Neural crest cell (in vitro differentiated cells): ENCODE measurements at regions not wholly inside any gene's neighbourhood (a gene's known extent, or its start where the extent isn't known, plus 50 kb on each side); places are given as distances from the start of the nearest gene placed in this dataset.

Experiments
- DNase-seq: peaks from one replicate; pipeline ENCODE4 v3.0.0; 2021; ENCODE audit warnings: low read depth, mixed read lengths, low spot score
- H3K27ac Mint-ChIP-seq: one replicate; pipeline ENCODE4 v1.8.0; 2021; ENCODE audit warnings: mild to moderate bottlenecking, mixed read lengths; ENCODE audit not compliant: unreplicated experiment
- H3K27me3 Mint-ChIP-seq: 2 replicates; pipeline ENCODE4 v1.8.0; 2021; ENCODE audit warnings: low read depth, mild to moderate bottlenecking, mixed read lengths
- H3K36me3 Mint-ChIP-seq: 2 replicates; pipeline ENCODE4 v1.8.0; 2021; ENCODE audit warnings: low read depth, mild to moderate bottlenecking, mixed read lengths
- H3K4me1 Mint-ChIP-seq: 2 replicates; pipeline ENCODE4 v1.8.0; 2021; ENCODE audit warnings: mixed read lengths
- H3K4me3 Mint-ChIP-seq: one replicate; pipeline ENCODE4 v1.8.0; 2021; ENCODE audit warnings: mild to moderate bottlenecking, mixed read lengths
- H3K9me3 Mint-ChIP-seq: 2 replicates; pipeline ENCODE4 v1.8.0; 2021; ENCODE audit warnings: mixed read lengths
- CTCF ChIP-seq: fragments of 200-600 bp; sonication (generic); conservative IDR thresholded peaks from 2 replicates; pipeline ENCODE4 v1.5.0; 2021; ENCODE audit warnings: antibody characterized with exemption, mild to moderate bottlenecking

GRCh38 chr15:66641485-66642315, 60.3 kb upstream of the SMAD6 start:
- no peak for TF ChIP-seq CTCF
- no peak for DNase-seq
- no peaks in the 10 kb centered on the region for H3K36me3 Mint-ChIP-seq
- H3K4me1 Mint-ChIP-seq, result peaks cover 9% of the 10 kb centered on the region
- H3K9me3 Mint-ChIP-seq, result no peaks in the 10 kb centered on the region
- no peak overlapping the region for H3K4me3 Mint-ChIP-seq
- H3K27me3 Mint-ChIP-seq, result no peaks in the 10 kb centered on the region
- no peak overlapping the region for H3K27ac Mint-ChIP-seq

GRCh38 chr15:66642514-66642913, 59.5 kb upstream of the SMAD6 start:
- Mint-ChIP-seq H3K4me3 (no peak overlapping the region), H3K4me1 (peaks cover 9% of the 10 kb centered on the region), H3K9me3 (no peaks in the 10 kb centered on the region), H3K27me3 (no peaks in the 10 kb centered on the region), H3K36me3 (no peaks in the 10 kb centered on the region), H3K27ac (no peak overlapping the region)
- TF ChIP-seq CTCF, result no peak
- no peak for DNase-seq

GRCh38 chr15:66643033-66643432, 59.0 kb upstream of the SMAD6 start:
- Mint-ChIP-seq H3K27ac (no peak overlapping the region), H3K27me3 (no peaks in the 10 kb centered on the region), H3K9me3 (no peaks in the 10 kb centered on the region), H3K4me1 (peaks cover 11% of the 10 kb centered on the region), H3K36me3 (no peaks in the 10 kb centered on the region), H3K4me3 (no peak overlapping the region)
- TF ChIP-seq CTCF, result no peak
- no peak for DNase-seq

- no peak for DNase-seq
- Mint-ChIP-seq H3K27ac (no peak overlapping the region), H3K9me3 (no peaks in the 10 kb centered on the region), H3K4me3 (no peak overlapping the region), H3K36me3 (no peaks in the 10 kb centered on the region), H3K4me1 (peaks cover 20% of the 10 kb centered on the region), H3K27me3 (no peaks in the 10 kb centered on the region)
- no peak for TF ChIP-seq CTCF
These were observed 57.8 kb upstream of the SMAD6 start for GRCh38 chr15:66644000-66644787.

GRCh38 chr15:66644869-66645268, 57.2 kb upstream of the SMAD6 start:
- Mint-ChIP-seq H3K4me1 (peaks cover 27% of the 10 kb centered on the region), H3K27me3 (no peaks in the 10 kb centered on the region), H3K9me3 (no peaks in the 10 kb centered on the region), H3K4me3 (no peak overlapping the region), H3K27ac (peak overlapping the region; percentile 37), H3K36me3 (no peaks in the 10 kb centered on the region)
- TF ChIP-seq CTCF, result no peak
- DNase-seq, result no peak
